OCI-LY1 (cell line): ENCODE measurements at regions not wholly inside any gene's neighbourhood (a gene's known extent, or its start where the extent isn't known, plus 50 kb on each side); places are given as distances from the start of the nearest gene placed in this dataset.

Experiments used
- H2AFZ ChIP-seq: fragments of 200-600 bp; sonication (generic), shearing (Covaris generic); 2 replicates; pipeline ENCODE4 v1.6.0; 2014; ENCODE audit warnings: antibody characterized with exemption, mild to moderate bottlenecking, low read length
- H3F3A ChIP-seq: fragments of 200-600 bp; sonication (generic), shearing (Covaris generic); 2 replicates; pipeline ENCODE4 v1.6.0; 2014; ENCODE audit warnings: mild to moderate bottlenecking, antibody characterized with exemption, low read length, moderate library complexity; ENCODE audit not compliant: insufficient read depth
- H3K27ac ChIP-seq: fragments of 200-600 bp; sonication (generic); 2 replicates; pipeline ENCODE4 v1.5.1; 2014; ENCODE audit warnings: low read length, mixed run types, mild to moderate bottlenecking, low read depth; ENCODE audit not compliant: poor library complexity, severe bottlenecking
- H3K27me3 ChIP-seq: fragments of 200-600 bp; sonication (generic); 2 replicates; pipeline ENCODE4 v1.6.0; 2014; ENCODE audit warnings: antibody characterized with exemption, mild to moderate bottlenecking, low read length, moderate library complexity; ENCODE audit not compliant: insufficient read depth
- H3K36me3 ChIP-seq: fragments of 200-600 bp; sonication (generic); 2 replicates; pipeline ENCODE4 v1.6.1; 2014; ENCODE audit warnings: mild to moderate bottlenecking, antibody characterized with exemption, low read length, moderate library complexity, mixed read lengths; ENCODE audit not compliant: insufficient read depth
- H3K4me1 ChIP-seq: fragments of 200-600 bp; sonication (generic); 2 replicates; pipeline ENCODE4 v1.5.1; 2014; ENCODE audit warnings: mild to moderate bottlenecking, low read length, moderate library complexity; ENCODE audit not compliant: insufficient read depth, severe bottlenecking
- H3K4me2 ChIP-seq: fragments of 200-600 bp; sonication (generic), shearing (Covaris generic); 2 replicates; pipeline ENCODE4 v1.6.1; 2014; ENCODE audit warnings: low read length
- H3K4me3 ChIP-seq: fragments of 200-600 bp; sonication (generic); 2 replicates; pipeline ENCODE4 v1.5.1; 2014; ENCODE audit warnings: low read length, low read depth, mild to moderate bottlenecking, mixed read lengths; ENCODE audit not compliant: poor library complexity, severe bottlenecking
- H3K79me2 ChIP-seq: fragments of 200-600 bp; shearing (Covaris generic); 2 replicates; pipeline ENCODE4 v1.6.1; 2016; ENCODE audit warnings: mixed run types, low read length, mixed read lengths; ENCODE audit not compliant: insufficient read depth
- H3K9ac ChIP-seq: fragments of 200-600 bp; sonication (generic), shearing (Covaris generic); 2 replicates; pipeline ENCODE4 v1.6.1; 2014; ENCODE audit warnings: mild to moderate bottlenecking, low read length, mixed read lengths
- H3K9me2 ChIP-seq: fragments of 200-600 bp; sonication (generic), shearing (Covaris generic); 2 replicates; pipeline ENCODE4 v1.6.1; 2014; ENCODE audit warnings: low read depth, mild to moderate bottlenecking, low read length, mixed read lengths
- H3K9me3 ChIP-seq: fragments of 200-600 bp; shearing (Covaris generic); 2 replicates; pipeline ENCODE4 v1.6.1; 2014; ENCODE audit warnings: low read length, mixed read lengths
- H4K20me1 ChIP-seq: fragments of 200-600 bp; sonication (generic), shearing (Covaris generic); 2 replicates; pipeline ENCODE4 v1.6.0; 2016; ENCODE audit warnings: mild to moderate bottlenecking, low read length; ENCODE audit not compliant: insufficient read depth
- EZH2 ChIP-seq: fragments of 200-600 bp; sonication (generic), shearing (Covaris generic); IDR thresholded peaks from 2 replicates; pipeline ENCODE4 v1.8.0; 2017; ENCODE audit warnings: borderline replicate concordance, mixed run types, mild to moderate bottlenecking, antibody characterized with exemption, low read length, moderate library complexity, mixed read lengths
- TF ChIP-seq, protein P1 (sequence below): fragments of 200-600 bp; sonication (generic), shearing (Covaris generic); IDR thresholded peaks from 2 replicates; pipeline ENCODE4 v1.5.1; 2017; ENCODE audit warnings: mild to moderate bottlenecking, antibody characterized with exemption, low read length, moderate library complexity, mixed read lengths

DNA sequence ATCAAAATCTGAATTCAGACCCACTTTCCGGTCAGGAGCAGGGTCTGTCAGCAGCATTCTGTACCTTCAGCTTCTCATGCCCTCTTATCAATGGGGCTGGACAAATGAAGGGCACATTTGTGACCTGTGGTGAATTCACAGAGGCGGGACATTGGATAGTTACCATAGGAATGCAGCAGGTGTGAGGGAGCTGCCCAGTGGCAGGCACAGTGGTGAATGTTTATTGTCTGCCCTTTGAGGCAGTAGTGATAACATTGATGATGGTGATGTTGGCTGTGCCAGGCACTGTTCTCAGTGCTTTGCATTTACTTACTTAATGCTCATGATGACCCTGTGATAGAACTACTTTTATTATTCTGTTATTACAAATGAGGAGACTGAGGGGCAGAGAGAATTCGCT, 101.2 kb upstream of the KIT start:
- Histone ChIP-seq H3K79me2 (no peaks in the 10 kb centered on the region), H2AFZ (no peak overlapping the region), H3K9ac (no peak overlapping the region), H3F3A (no peaks in the 10 kb centered on the region), H3K36me3 (no peaks in the 10 kb centered on the region), H4K20me1 (no peaks in the 10 kb centered on the region), H3K4me3 (no peak overlapping the region), H3K27ac (no peak overlapping the region), H3K4me1 (no peaks in the 10 kb centered on the region), H3K9me3 (no peaks in the 10 kb centered on the region), H3K27me3 (no peaks in the 10 kb centered on the region), H3K4me2 (no peak overlapping the region), H3K9me2 (no peaks in the 10 kb centered on the region)
- no peak for TF ChIP-seq EZH2
- TF ChIP-seq, protein P1, sequence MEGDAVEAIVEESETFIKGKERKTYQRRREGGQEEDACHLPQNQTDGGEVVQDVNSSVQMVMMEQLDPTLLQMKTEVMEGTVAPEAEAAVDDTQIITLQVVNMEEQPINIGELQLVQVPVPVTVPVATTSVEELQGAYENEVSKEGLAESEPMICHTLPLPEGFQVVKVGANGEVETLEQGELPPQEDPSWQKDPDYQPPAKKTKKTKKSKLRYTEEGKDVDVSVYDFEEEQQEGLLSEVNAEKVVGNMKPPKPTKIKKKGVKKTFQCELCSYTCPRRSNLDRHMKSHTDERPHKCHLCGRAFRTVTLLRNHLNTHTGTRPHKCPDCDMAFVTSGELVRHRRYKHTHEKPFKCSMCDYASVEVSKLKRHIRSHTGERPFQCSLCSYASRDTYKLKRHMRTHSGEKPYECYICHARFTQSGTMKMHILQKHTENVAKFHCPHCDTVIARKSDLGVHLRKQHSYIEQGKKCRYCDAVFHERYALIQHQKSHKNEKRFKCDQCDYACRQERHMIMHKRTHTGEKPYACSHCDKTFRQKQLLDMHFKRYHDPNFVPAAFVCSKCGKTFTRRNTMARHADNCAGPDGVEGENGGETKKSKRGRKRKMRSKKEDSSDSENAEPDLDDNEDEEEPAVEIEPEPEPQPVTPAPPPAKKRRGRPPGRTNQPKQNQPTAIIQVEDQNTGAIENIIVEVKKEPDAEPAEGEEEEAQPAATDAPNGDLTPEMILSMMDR = no peak

DNA sequence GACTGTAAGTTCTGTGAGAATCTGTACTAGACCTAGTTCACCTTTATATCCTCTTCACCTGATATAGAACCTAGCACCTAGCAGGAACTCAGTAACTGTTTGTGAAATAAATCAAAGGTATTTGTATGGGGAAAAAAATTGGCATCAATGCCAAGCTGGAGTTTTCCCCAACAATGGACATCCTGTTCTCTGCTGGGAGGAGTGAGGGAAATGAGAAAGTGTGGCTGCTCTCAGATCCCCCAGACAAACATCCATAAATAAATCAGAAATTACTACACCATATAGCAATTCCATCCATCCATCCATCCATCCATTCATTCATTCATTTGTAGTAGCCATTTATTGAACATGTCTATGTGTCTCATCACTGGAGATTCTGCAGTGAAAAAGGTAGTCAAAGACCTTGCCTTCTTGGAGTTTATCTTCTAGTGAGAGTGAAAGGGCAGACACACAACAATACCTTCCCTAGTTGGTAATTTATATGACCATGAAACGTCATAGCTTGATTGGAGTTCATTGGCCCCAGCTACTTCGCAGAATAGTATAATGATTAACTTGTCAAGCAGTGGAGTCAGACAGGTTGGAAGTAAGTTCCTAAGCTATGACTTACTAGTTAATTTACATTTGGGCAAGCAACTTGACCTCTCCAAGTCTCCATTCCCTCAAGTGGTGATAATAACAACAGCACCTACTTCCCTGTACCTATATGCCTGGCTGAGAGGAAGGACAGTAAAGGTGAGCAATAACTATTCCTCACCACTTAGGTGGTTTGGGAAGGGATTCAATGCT, 98.7 kb upstream of the KIT start:
- Histone ChIP-seq H3K79me2 (no peaks in the 10 kb centered on the region), H2AFZ (no peak overlapping the region), H3K9ac (no peak overlapping the region), H3K9me3 (no peaks in the 10 kb centered on the region), H3K27ac (no peak overlapping the region), H3F3A (no peaks in the 10 kb centered on the region), H3K4me1 (no peaks in the 10 kb centered on the region), H4K20me1 (no peaks in the 10 kb centered on the region), H3K36me3 (no peaks in the 10 kb centered on the region), H3K9me2 (no peaks in the 10 kb centered on the region), H3K27me3 (no peaks in the 10 kb centered on the region), H3K4me3 (no peak overlapping the region), H3K4me2 (no peak overlapping the region)
- TF ChIP-seq, protein P1 = no peak
- no peak for TF ChIP-seq EZH2

DNA sequence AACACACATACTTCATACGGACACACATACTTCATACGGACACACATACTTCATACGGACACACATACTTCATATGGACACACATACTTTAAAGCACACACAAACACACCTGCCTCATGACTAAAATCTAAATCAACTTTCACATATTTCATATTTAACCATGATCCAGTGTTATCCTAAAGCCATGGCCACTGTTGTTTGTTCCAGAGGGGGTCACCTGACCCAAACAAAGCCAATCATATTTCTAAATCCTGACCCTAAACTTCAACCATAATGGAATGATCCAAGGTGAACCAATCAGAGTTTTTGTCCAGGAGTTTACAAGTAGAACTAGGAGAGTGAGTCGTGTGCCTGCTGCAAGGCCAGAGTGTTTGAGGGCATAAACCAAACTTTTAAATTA, 97.2 kb upstream of the KIT start:
- Histone ChIP-seq H3K4me2 (no peak overlapping the region), H3K9me3 (no peaks in the 10 kb centered on the region), H3K27ac (no peak overlapping the region), H3K9me2 (no peaks in the 10 kb centered on the region), H3K4me1 (no peaks in the 10 kb centered on the region), H3F3A (no peaks in the 10 kb centered on the region), H3K4me3 (no peak overlapping the region), H2AFZ (no peak overlapping the region), H3K79me2 (no peaks in the 10 kb centered on the region), H4K20me1 (no peaks in the 10 kb centered on the region), H3K27me3 (no peaks in the 10 kb centered on the region), H3K9ac (no peak overlapping the region), H3K36me3 (no peaks in the 10 kb centered on the region)
- TF ChIP-seq, protein P1 = no peak
- TF ChIP-seq EZH2 = no peak
